HepG2 (cell line): ENCODE measurements at regions not wholly inside any gene's neighbourhood (a gene's known extent, or its start where the extent isn't known, plus 50 kb on each side); places are given as distances from the start of the nearest gene placed in this dataset.

Source experiments
- ATF1 ChIP-seq: IDR thresholded peaks from 2 replicates; pipeline ENCODE4 v1.6.1; 2016; ENCODE audit warnings: mild to moderate bottlenecking, control low read depth
- FOXM1 ChIP-seq: sonication (generic); formaldehyde crosslinking; IDR thresholded peaks from 2 replicates; pipeline ENCODE4 v1.5.0; 2020; ENCODE audit warnings: missing genetic modification reagents
- KMT2B ChIP-seq: IDR thresholded peaks from 2 replicates; pipeline ENCODE4 v1.6.1; 2016; ENCODE audit warnings: missing genetic modification reagents, missing compliant biosample characterization
- PRPF4 ChIP-seq: fragments of 200-400 bp; formaldehyde crosslinking; IDR thresholded peaks from 2 replicates; pipeline ENCODE4 v1.6.1; 2016; ENCODE audit warnings: low read length, low read depth; ENCODE audit not compliant: poor library complexity, severe bottlenecking
- SP1 ChIP-seq, 2 experiments: fragments of 450-650 bp in 1 of 2; sonication (generic) in 1 of 2; formaldehyde crosslinking in 1 of 2; IDR thresholded peaks; 2 replicates each; pipeline versions ENCODE4 v1.4.0 to v1.6.1; 2016 to 2020; ENCODE audit warnings: missing genetic modification reagents in 1 of 2
- TCF7L2 ChIP-seq: IDR thresholded peaks from 2 replicates; pipeline ENCODE4 v1.6.1; 2011; ENCODE audit warnings: mild to moderate bottlenecking, low read depth, low read length, moderate library complexity
- ZBTB8A ChIP-seq: sonication (generic); formaldehyde crosslinking; IDR thresholded peaks from 2 replicates; pipeline ENCODE4 v1.4.0; 2020; ENCODE audit warnings: mild to moderate bottlenecking, low read depth, missing genetic modification reagents, borderline replicate concordance
- ZZZ3 ChIP-seq: sonication (generic); formaldehyde crosslinking; IDR thresholded peaks from 2 replicates; pipeline ENCODE4 v1.4.0; 2020; ENCODE audit warnings: missing genetic modification reagents, mild to moderate bottlenecking, borderline replicate concordance
- TF ChIP-seq, protein P1 (sequence below): sonication (generic); formaldehyde crosslinking; IDR thresholded peaks from 2 replicates; pipeline ENCODE4 v1.4.0; 2020; ENCODE audit warnings: mild to moderate bottlenecking, missing genetic modification reagents
- TF ChIP-seq, protein P2 (sequence below): sonication (generic); formaldehyde crosslinking; IDR thresholded peaks from 2 replicates; pipeline ENCODE4 v1.5.0; 2020; ENCODE audit warnings: mild to moderate bottlenecking, missing genetic modification reagents, moderate library complexity
- TF ChIP-seq, protein P3 (sequence below): IDR thresholded peaks from 2 replicates; pipeline ENCODE4 v1.6.1; 2016; ENCODE audit warnings: missing compliant biosample characterization, missing genetic modification reagents, borderline replicate concordance
- TF ChIP-seq, protein P4 (sequence below): sonication (generic); formaldehyde crosslinking; IDR thresholded peaks from 2 replicates; pipeline ENCODE4 v1.4.0; 2020; ENCODE audit warnings: low read depth, mild to moderate bottlenecking, missing genetic modification reagents
- TF ChIP-seq, protein P5 (sequence below): sonication (generic); formaldehyde crosslinking; IDR thresholded peaks from 2 replicates; pipeline ENCODE4 v1.4.0; 2020; ENCODE audit warnings: missing genetic modification reagents
- TF ChIP-seq, protein P6 (sequence below): sonication (generic); IDR thresholded peaks from 2 replicates; pipeline ENCODE4 v1.6.1; 2016; ENCODE audit warnings: low read depth, borderline replicate concordance

DNA sequence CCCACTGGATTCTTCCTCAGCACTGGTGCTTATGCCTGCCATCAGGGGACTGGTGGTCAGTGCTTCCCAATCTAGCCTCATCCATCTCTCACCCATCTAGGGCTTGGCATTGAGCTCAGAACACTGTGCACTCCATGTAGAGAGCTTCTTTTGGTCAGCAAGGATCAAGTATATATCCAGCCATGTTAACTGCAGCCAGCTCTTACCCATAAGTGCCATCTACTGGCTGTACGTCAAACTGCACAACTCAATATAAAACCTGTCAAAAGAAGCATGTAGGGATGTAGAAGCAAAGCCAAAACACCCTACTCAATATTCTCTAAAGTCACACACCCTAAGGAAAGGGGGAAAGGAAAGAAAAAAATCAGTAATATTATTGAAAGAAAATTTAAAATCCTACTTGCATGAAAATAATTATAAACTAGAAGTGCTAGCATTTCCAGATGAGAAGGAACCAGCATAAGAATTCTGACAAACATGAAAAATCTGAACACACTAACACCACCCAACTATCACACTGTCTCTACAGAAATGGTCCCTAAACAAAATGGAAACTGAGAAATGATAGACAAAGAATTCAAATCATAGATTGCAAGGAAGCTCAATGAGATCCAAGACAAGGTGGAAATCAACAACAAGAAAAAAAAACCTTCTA, 531.1 kb upstream of the STEAP1 start:
- no peak for TF ChIP-seq PRPF4
- TF ChIP-seq, protein P1, sequence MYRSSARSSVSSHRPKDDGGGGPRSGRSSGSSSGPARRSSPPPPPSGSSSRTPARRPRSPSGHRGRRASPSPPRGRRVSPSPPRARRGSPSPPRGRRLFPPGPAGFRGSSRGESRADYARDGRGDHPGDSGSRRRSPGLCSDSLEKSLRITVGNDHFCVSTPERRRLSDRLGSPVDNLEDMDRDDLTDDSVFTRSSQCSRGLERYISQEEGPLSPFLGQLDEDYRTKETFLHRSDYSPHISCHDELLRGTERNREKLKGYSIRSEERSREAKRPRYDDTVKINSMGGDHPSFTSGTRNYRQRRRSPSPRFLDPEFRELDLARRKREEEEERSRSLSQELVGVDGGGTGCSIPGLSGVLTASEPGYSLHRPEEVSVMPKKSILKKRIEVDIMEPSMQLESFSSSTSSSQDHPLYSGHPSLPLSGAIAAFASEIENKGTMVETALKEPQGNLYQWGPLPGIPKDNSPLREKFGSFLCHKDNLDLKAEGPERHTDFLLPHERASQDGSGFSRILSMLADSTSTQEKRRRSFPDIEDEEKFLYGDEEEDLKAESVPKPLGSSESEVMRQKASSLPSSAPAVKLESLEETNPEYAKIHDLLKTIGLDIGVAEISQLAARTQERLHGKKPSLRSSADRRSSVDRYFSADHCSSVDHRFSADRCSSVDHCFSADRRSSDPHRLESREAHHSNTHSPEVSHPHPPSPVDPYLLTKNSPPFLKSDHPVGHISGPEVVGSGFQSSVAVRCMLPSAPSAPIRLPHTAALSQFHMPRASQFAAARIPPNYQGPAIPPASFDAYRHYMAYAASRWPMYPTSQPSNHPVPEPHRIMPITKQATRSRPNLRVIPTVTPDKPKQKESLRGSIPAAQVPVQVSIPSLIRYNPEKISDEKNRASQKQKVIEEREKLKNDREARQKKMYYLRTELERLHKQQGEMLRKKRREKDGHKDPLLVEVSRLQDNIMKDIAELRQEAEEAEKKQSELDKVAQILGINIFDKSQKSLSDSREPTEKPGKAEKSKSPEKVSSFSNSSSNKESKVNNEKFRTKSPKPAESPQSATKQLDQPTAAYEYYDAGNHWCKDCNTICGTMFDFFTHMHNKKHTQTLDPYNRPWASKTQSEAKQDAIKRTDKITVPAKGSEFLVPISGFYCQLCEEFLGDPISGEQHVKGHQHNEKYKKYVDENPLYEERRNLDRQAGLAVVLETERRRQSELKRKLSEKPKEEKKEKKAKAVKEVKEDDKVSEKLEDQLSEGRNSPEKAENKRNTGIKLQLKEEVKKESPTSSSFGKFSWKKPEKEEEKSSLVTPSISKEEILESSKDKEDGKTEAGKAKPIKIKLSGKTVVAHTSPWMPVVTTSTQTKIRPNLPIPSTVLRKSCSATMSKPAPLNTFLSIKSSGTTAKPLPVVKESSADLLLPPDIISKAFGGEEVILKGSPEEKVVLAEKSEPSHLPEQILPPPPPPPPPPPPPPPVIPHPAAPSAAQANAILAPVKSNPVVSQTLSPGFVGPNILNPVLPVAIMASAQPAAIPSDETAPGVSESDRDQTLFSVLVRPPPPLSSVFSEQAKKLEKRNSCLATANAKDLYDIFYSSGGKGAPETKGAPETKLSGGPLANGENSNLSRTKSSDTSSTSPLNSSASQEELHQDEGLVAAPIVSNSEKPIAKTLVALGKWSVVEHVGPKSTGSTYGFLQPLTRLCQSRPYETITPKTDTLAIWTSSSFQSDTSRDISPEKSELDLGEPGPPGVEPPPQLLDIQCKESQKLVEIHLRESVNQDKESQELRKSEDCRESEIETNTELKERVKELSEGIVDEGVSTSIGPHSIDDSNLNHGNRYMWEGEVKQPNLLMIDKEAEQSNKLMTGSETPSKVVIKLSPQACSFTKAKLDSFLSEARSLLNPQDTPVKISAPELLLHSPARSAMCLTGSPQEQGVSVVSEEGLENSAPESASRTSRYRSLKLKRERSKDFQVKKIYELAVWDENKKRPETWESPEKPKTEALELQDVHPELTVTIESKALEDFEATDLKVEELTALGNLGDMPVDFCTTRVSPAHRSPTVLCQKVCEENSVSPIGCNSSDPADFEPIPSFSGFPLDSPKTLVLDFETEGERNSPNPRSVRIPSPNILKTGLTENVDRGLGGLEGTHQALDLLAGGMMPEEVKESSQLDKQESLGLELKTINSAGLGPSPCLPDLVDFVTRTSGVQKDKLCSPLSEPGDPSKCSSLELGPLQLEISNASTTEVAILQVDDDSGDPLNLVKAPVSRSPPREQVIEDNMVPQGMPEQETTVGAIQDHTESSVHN = no peak
- TF ChIP-seq, protein P2, sequence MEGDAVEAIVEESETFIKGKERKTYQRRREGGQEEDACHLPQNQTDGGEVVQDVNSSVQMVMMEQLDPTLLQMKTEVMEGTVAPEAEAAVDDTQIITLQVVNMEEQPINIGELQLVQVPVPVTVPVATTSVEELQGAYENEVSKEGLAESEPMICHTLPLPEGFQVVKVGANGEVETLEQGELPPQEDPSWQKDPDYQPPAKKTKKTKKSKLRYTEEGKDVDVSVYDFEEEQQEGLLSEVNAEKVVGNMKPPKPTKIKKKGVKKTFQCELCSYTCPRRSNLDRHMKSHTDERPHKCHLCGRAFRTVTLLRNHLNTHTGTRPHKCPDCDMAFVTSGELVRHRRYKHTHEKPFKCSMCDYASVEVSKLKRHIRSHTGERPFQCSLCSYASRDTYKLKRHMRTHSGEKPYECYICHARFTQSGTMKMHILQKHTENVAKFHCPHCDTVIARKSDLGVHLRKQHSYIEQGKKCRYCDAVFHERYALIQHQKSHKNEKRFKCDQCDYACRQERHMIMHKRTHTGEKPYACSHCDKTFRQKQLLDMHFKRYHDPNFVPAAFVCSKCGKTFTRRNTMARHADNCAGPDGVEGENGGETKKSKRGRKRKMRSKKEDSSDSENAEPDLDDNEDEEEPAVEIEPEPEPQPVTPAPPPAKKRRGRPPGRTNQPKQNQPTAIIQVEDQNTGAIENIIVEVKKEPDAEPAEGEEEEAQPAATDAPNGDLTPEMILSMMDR (CRISPR knock-in tag) = peak; percentile 73
- TF ChIP-seq KMT2B (CRISPR knock-in tag) = no peak
- TF ChIP-seq TCF7L2 = no peak
- TF ChIP-seq, protein P3, sequence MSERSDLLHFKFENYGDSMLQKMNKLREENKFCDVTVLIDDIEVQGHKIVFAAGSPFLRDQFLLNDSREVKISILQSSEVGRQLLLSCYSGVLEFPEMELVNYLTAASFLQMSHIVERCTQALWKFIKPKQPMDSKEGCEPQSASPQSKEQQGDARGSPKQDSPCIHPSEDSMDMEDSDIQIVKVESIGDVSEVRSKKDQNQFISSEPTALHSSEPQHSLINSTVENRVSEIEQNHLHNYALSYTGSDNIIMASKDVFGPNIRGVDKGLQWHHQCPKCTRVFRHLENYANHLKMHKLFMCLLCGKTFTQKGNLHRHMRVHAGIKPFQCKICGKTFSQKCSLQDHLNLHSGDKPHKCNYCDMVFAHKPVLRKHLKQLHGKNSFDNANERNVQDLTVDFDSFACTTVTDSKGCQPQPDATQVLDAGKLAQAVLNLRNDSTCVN (CRISPR knock-in tag) = no peak
- TF ChIP-seq, protein P4, sequence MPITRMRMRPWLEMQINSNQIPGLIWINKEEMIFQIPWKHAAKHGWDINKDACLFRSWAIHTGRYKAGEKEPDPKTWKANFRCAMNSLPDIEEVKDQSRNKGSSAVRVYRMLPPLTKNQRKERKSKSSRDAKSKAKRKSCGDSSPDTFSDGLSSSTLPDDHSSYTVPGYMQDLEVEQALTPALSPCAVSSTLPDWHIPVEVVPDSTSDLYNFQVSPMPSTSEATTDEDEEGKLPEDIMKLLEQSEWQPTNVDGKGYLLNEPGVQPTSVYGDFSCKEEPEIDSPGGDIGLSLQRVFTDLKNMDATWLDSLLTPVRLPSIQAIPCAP (CRISPR knock-in tag) = no peak
- TF ChIP-seq, protein P5, sequence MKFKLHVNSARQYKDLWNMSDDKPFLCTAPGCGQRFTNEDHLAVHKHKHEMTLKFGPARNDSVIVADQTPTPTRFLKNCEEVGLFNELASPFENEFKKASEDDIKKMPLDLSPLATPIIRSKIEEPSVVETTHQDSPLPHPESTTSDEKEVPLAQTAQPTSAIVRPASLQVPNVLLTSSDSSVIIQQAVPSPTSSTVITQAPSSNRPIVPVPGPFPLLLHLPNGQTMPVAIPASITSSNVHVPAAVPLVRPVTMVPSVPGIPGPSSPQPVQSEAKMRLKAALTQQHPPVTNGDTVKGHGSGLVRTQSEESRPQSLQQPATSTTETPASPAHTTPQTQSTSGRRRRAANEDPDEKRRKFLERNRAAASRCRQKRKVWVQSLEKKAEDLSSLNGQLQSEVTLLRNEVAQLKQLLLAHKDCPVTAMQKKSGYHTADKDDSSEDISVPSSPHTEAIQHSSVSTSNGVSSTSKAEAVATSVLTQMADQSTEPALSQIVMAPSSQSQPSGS (CRISPR knock-in tag) = no peak
- TF ChIP-seq, protein P6, sequence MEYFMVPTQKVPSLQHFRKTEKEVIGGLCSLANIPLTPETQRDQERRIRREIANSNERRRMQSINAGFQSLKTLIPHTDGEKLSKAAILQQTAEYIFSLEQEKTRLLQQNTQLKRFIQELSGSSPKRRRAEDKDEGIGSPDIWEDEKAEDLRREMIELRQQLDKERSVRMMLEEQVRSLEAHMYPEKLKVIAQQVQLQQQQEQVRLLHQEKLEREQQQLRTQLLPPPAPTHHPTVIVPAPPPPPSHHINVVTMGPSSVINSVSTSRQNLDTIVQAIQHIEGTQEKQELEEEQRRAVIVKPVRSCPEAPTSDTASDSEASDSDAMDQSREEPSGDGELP = no peak
- TF ChIP-seq ZBTB8A = no peak
- no peak for TF ChIP-seq ATF1
- TF ChIP-seq SP1 (IDR thresholded peaks at IDR 0.05) = no peak
- no peak for TF ChIP-seq SP1 (CRISPR knock-in tag; IDR thresholded peaks at IDR 0.05)
- TF ChIP-seq ZZZ3 = no peak
- no peak for TF ChIP-seq FOXM1 (CRISPR knock-in tag)
